Keratinocyte (primary cell): ENCODE measurements at regions not wholly inside any gene's neighbourhood (a gene's known extent, or its start where the extent isn't known, plus 50 kb on each side); places are given as distances from the start of the nearest gene placed in this dataset.

Experiments
- EZH2 ChIP-seq: IDR thresholded peaks from one replicate; pipeline ENCODE4 v1.6.1; 2012; ENCODE audit warnings: inconsistent platforms, mild to moderate bottlenecking, low read length, moderate library complexity
- TF ChIP-seq, protein P1 (sequence below), 3 experiments: IDR thresholded peaks in 1 of 3; conservative IDR thresholded peaks in 1 of 3; optimal IDR thresholded peaks in 1 of 3; 2 replicates in 2 of 3; 3 replicates in 1 of 3; pipeline versions ENCODE3 to v1.5.1; 2011; ENCODE audit warnings: low read length in 3 of 3, mild to moderate bottlenecking in 3 of 3, moderate library complexity in 2 of 3, control low read depth in 1 of 3, inconsistent platforms in 1 of 3; ENCODE audit not compliant: insufficient read depth in 2 of 3; ENCODE audit errors: extremely low read depth in 1 of 3

GRCh38 chr9:26026423-26027100, 348.3 kb upstream of the TUSC1 start:
- TF ChIP-seq, protein P1, sequence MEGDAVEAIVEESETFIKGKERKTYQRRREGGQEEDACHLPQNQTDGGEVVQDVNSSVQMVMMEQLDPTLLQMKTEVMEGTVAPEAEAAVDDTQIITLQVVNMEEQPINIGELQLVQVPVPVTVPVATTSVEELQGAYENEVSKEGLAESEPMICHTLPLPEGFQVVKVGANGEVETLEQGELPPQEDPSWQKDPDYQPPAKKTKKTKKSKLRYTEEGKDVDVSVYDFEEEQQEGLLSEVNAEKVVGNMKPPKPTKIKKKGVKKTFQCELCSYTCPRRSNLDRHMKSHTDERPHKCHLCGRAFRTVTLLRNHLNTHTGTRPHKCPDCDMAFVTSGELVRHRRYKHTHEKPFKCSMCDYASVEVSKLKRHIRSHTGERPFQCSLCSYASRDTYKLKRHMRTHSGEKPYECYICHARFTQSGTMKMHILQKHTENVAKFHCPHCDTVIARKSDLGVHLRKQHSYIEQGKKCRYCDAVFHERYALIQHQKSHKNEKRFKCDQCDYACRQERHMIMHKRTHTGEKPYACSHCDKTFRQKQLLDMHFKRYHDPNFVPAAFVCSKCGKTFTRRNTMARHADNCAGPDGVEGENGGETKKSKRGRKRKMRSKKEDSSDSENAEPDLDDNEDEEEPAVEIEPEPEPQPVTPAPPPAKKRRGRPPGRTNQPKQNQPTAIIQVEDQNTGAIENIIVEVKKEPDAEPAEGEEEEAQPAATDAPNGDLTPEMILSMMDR (optimal IDR thresholded peaks at IDR 0.05 in 1 of 3, IDR thresholded peaks at IDR 0.05 in 1 of 3, conservative IDR thresholded peaks at IDR 0.05 in 1 of 3; ENCODE audit: extremely low read depth in 1 of 3, insufficient read depth in 2 of 3, low read length in 3 of 3) = no peak
- no peak for TF ChIP-seq EZH2
